SK-N-SH (cell line): ENCODE measurements at regions not wholly inside any gene's neighbourhood (a gene's known extent, or its start where the extent isn't known, plus 50 kb on each side); places are given as distances from the start of the nearest gene placed in this dataset.
"Not testable (repeated sequence)": the region's sequence is repeated elsewhere in the genome, so short reads cannot be mapped to it uniquely, and the experiment has no call there.

Experiments used
- CTCF ChIA-PET: fragments of 300-600, 350-600 bp; formaldehyde crosslinking; extraction: SDS; loops from one replicate; lab custom pipeline; 2021; lab: Yijun Ruan, JAX
- POLR2A ChIA-PET: fragments of 350-600 bp; sonication (Branson Sonifier 250); formaldehyde crosslinking; extraction: SDS; loops from one replicate; lab custom pipeline; 2020; ENCODE audit warnings: antibody characterized with exemption, inconsistent platforms; lab: Yijun Ruan, JAX
- DNase-seq: peaks from one replicate; pipeline ENCODE4 v3.0.0; 2012
- H2AFZ ChIP-seq: fragments of 200-600 bp; sonication (generic); 2 replicates; pipeline ENCODE4 v1.8.1; 2016; ENCODE audit warnings: antibody characterized with exemption, mild to moderate bottlenecking, low read depth
- H3F3A ChIP-seq: fragments of 200-600 bp; sonication (generic); replicated peaks from 2 replicates; pipeline ENCODE3; 2016; ENCODE audit warnings: antibody characterized with exemption, mild to moderate bottlenecking; ENCODE audit not compliant: insufficient read depth
- H3K27ac ChIP-seq, 2 experiments: fragments of 200-500 bp in 1 of 2; fragments of 200-600 bp in 1 of 2; sonication (Bioruptor generic) in 1 of 2; sonication (generic), shearing (Covaris generic) in 1 of 2; 2 replicates each; pipeline versions ENCODE4 v1.5.1 to v1.6.1; 2014 to 2016; ENCODE audit warnings: low read depth in 2 of 2, inconsistent platforms in 1 of 2, low read length in 1 of 2, mild to moderate bottlenecking in 1 of 2, mixed read lengths in 1 of 2
- H3K27me3 ChIP-seq: fragments of 200-600 bp; sonication (generic), shearing (Covaris generic); 2 replicates; pipeline ENCODE4 v1.6.1; 2016; ENCODE audit warnings: mixed run types; ENCODE audit not compliant: insufficient read depth
- H3K36me3 ChIP-seq, 2 experiments: fragments of 200-500 bp in 1 of 2; fragments of 200-600 bp in 1 of 2; sonication (Bioruptor generic) in 1 of 2; sonication (generic) in 1 of 2; replicated peaks in 1 of 2; 2 replicates each; pipeline versions ENCODE3 to v1.5.1; 2014 to 2016; ENCODE audit warnings: low read length in 1 of 2, mild to moderate bottlenecking in 1 of 2; ENCODE audit not compliant: insufficient read depth in 2 of 2, control insufficient read depth in 1 of 2
- H3K4me1 ChIP-seq, 2 experiments: fragments of 200-500 bp in 1 of 2; fragments of 200-600 bp in 1 of 2; sonication (Bioruptor generic) in 1 of 2; sonication (generic), shearing (Covaris generic) in 1 of 2; 2 replicates each; pipeline versions ENCODE4 v1.5.1 to v1.6.1; 2014 to 2016; ENCODE audit warnings: low read depth in 1 of 2, low read length in 1 of 2, mixed run types in 1 of 2; ENCODE audit not compliant: insufficient read depth in 2 of 2, control insufficient read depth in 1 of 2
- H3K4me2 ChIP-seq: fragments of 200-600 bp; sonication (generic), shearing (Covaris generic); 2 replicates; pipeline ENCODE4 v1.6.1; 2017; ENCODE audit warnings: mixed run types
- H3K4me3 ChIP-seq, 2 experiments: fragments of 200-500 bp in 1 of 2; fragments of 200-600 bp in 1 of 2; sonication (Bioruptor generic) in 1 of 2; sonication (generic), shearing (Covaris generic) in 1 of 2; 2 replicates each; pipeline versions ENCODE4 v1.5.1 to v1.8.1; 2014 to 2016; ENCODE audit warnings: low read depth in 2 of 2, inconsistent platforms in 1 of 2, low read length in 1 of 2, mild to moderate bottlenecking in 1 of 2, mixed read lengths in 1 of 2, moderate library complexity in 1 of 2
- H3K79me2 ChIP-seq: fragments of 200-600 bp; sonication (generic); 2 replicates; pipeline ENCODE4 v1.8.1; 2017; ENCODE audit warnings: mild to moderate bottlenecking; ENCODE audit not compliant: insufficient read depth
- H3K9ac ChIP-seq: fragments of 200-600 bp; sonication (generic); 2 replicates; pipeline ENCODE4 v1.6.1; 2017; ENCODE audit warnings: mixed run types
- H3K9me2 ChIP-seq: fragments of 200-600 bp; sonication (generic); 2 replicates; pipeline ENCODE4 v1.6.1; 2017; ENCODE audit warnings: mixed run types
- H3K9me3 ChIP-seq: fragments of 200-600 bp; sonication (generic); 2 replicates; pipeline ENCODE4 v1.6.1; 2017; ENCODE audit warnings: mixed run types, mild to moderate bottlenecking, moderate library complexity
- H4K20me1 ChIP-seq: fragments of 200-600 bp; sonication (generic); 2 replicates; pipeline ENCODE4 v1.6.1; 2017; ENCODE audit warnings: mild to moderate bottlenecking, mixed run types; ENCODE audit not compliant: insufficient read depth
- ELF1 ChIP-seq: IDR thresholded peaks from 2 replicates; pipeline ENCODE4 v1.4.0; 2012
- EP300 ChIP-seq, 2 experiments: IDR thresholded peaks; 2 replicates each; pipeline versions ENCODE4 v1.4.0 to v1.6.1; 2012; ENCODE audit warnings: borderline replicate concordance in 1 of 2, low read depth in 1 of 2, low read length in 1 of 2
- EZH2phosphoT487 ChIP-seq: fragments of 200-600 bp; sonication (generic); IDR thresholded peaks from 2 replicates; pipeline ENCODE4 v1.6.1; 2017; ENCODE audit warnings: low read depth, mixed run types, mild to moderate bottlenecking, antibody characterized with exemption, moderate library complexity, borderline replicate concordance
- FOXJ3 ChIP-seq: sonication (generic); formaldehyde crosslinking; IDR thresholded peaks from 2 replicates; pipeline ENCODE4 v1.5.1; 2020; ENCODE audit warnings: mild to moderate bottlenecking, missing genetic modification reagents
- FOXM1 ChIP-seq: IDR thresholded peaks from 2 replicates; pipeline ENCODE4 v1.4.0; 2012; ENCODE audit warnings: low read depth, mild to moderate bottlenecking
- GATA2 ChIP-seq: sonication (generic); formaldehyde crosslinking; IDR thresholded peaks from 2 replicates; pipeline ENCODE4 v1.5.0; 2020; ENCODE audit warnings: mild to moderate bottlenecking, missing genetic modification reagents
- JUND ChIP-seq: IDR thresholded peaks from 2 replicates; pipeline ENCODE4 v1.4.0; 2012
- MEF2A ChIP-seq: IDR thresholded peaks from 2 replicates; pipeline ENCODE4 v1.4.0; 2012; ENCODE audit warnings: low read depth, borderline replicate concordance
- MXI1 ChIP-seq: IDR thresholded peaks from 2 replicates; pipeline ENCODE4 v1.6.1; 2012; ENCODE audit warnings: mild to moderate bottlenecking, low read depth, low read length, improper control_type of control experiment
- RAD21 ChIP-seq: IDR thresholded peaks from 2 replicates; pipeline ENCODE4 v1.6.1; 2012; ENCODE audit warnings: mild to moderate bottlenecking, low read length
- RXRA ChIP-seq: IDR thresholded peaks from 2 replicates; pipeline ENCODE4 v1.4.0; 2012; ENCODE audit warnings: low read depth, mild to moderate bottlenecking, borderline replicate concordance
- YY1 ChIP-seq: IDR thresholded peaks from 2 replicates; pipeline ENCODE4 v1.4.0; 2012; ENCODE audit warnings: low read depth, mild to moderate bottlenecking
- WGBS: methylation state at CpG from one replicate; pipeline ENCODE4 v1.1.6; 2017; ENCODE audit warnings: low lambda C conversion rate; 5-methylcytosine and 5-hydroxymethylcytosine counted together
- TF ChIP-seq, protein P1 (sequence below): IDR thresholded peaks from 2 replicates; pipeline ENCODE4; 2012
- TF ChIP-seq, protein P2 (sequence below): IDR thresholded peaks from 2 replicates; pipeline ENCODE4 v1.4.0; 2012; ENCODE audit warnings: low read depth, borderline replicate concordance
- TF ChIP-seq, protein P3 (sequence below): fragments of 150-350 bp; IDR thresholded peaks from 2 replicates; pipeline ENCODE4 v1.6.1; 2016; ENCODE audit warnings: mild to moderate bottlenecking, low read depth, low read length
- TF ChIP-seq, protein P4 (sequence below): IDR thresholded peaks from 2 replicates; pipeline ENCODE4 v1.4.0; 2012; ENCODE audit warnings: low read depth, borderline replicate concordance
- TF ChIP-seq, protein P5 (sequence below): IDR thresholded peaks from 2 replicates; pipeline ENCODE4 v1.4.0; 2012; ENCODE audit warnings: low read depth
- TF ChIP-seq, protein P6 (sequence below): fragments of 150-350 bp; IDR thresholded peaks from 2 replicates; pipeline ENCODE4 v1.6.1; 2017; ENCODE audit warnings: antibody characterized with exemption, low read length, low read depth, borderline replicate concordance

DNA sequence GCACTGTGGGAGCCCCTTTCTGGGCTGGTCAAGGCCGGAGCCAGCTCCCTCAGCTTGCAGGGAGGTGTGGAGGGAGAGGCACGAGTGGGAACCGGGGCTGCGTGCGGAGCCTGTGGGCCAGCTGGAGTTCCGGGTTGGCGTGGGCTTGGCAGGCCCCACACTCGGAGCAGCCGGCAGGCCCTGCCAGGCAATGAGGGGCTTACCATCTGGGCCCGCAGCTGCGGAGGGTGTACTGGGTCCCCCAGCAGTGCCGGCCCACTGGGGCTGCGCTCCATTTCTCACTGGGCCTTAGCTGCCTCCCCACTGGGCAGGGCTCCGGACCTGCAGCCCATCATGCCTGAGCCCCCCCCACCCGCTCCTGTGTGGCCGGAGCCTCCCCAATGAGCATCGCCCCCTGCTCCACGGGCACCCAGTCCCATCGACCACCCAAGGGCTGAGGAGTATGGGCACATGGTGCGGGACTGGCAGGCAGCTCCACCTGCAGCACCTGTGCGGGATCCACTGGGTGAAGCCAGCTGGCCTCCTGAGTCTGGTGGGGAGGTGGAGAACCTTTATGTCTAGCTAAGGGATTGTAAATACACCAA lies 693.8 kb upstream of the GNPDA2 start:
- H3K9me2 ChIP-seq, H3K4me3 ChIP-seq, H2AFZ ChIP-seq, H3K9me3 ChIP-seq, POLR2A ChIA-PET, H3K27ac ChIP-seq, CTCF ChIA-PET, H4K20me1 ChIP-seq, H3K4me1 ChIP-seq, DNase-seq, H3K9ac ChIP-seq, H3K27me3 ChIP-seq, H3K4me2 ChIP-seq, H3F3A ChIP-seq, H3K36me3 ChIP-seq, H3K79me2 ChIP-seq: not testable (repeated sequence)
- WGBS, result no CpG with 5 or more reads among the region's 21 CpGs

DNA sequence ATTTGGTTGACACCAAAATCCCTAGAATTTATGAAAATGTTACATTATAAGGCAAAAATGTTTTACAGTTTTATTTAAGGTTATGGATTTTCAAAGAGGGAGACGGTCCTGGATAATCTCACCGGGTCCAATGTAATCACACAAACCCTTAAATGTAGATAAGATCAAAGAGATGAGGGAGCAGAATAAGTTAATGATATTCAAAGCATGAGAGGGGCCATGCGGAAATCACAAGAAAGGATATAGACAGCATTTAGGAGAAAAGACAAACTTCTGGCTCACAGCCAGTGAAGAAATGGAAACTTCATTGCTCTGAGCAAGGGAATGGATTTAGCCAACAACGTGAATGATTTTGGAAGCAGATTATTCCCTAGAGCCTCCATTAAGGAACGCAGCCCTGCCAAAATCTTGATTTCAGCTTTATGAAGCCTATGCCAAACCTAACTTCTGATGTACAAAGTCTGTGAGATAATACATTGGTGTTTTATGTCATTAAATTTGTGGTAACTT lies 684.4 kb upstream of the GNPDA2 start:
- H3K4me1 ChIP-seq, result no peaks in the 10 kb centered on the region
- no peaks in the 10 kb centered on the region for H4K20me1 ChIP-seq
- H3K4me3 ChIP-seq, result no peak overlapping the region
- H3K4me2 ChIP-seq, result no peak overlapping the region
- no peak overlapping the region for H3K9ac ChIP-seq
- ChIA-PET POLR2A (no interaction called here), CTCF (no interaction called here)
- H3K36me3 ChIP-seq, result no peaks in the 10 kb centered on the region
- H3K79me2 ChIP-seq, result no peaks in the 10 kb centered on the region
- H3F3A ChIP-seq, result no peaks in the 10 kb centered on the region
- DNase-seq, result no peak
- H3K9me3 ChIP-seq, result no peaks in the 10 kb centered on the region
- no peak overlapping the region for H2AFZ ChIP-seq
- no peaks in the 10 kb centered on the region for H3K9me2 ChIP-seq
- no peaks in the 10 kb centered on the region for H3K27me3 ChIP-seq
- WGBS, result 12% methylated on average over 5 of the region's 5 CpGs
- H3K27ac ChIP-seq, result no peak overlapping the region
- TF ChIP-seq RXRA (no peak), ELF1 (no peak), GATA2 (CRISPR knock-in tag) (no peak), EZH2phosphoT487 (no peak), EP300 (IDR thresholded peaks at IDR 0.05; ENCODE audit: borderline replicate concordance in 1 of 2, low read depth in 1 of 2, low read length in 1 of 2) (no peak), RAD21 (no peak), JUND (no peak), MEF2A (no peak), MXI1 (no peak), YY1 (no peak), FOXM1 (no peak), FOXJ3 (CRISPR knock-in tag) (no peak)
- TF ChIP-seq, protein P1, sequence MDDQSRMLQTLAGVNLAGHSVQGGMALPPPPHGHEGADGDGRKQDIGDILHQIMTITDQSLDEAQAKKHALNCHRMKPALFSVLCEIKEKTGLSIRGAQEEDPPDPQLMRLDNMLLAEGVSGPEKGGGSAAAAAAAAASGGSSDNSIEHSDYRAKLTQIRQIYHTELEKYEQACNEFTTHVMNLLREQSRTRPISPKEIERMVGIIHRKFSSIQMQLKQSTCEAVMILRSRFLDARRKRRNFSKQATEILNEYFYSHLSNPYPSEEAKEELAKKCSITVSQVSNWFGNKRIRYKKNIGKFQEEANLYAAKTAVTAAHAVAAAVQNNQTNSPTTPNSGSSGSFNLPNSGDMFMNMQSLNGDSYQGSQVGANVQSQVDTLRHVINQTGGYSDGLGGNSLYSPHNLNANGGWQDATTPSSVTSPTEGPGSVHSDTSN, result no peak
- TF ChIP-seq, protein P2, sequence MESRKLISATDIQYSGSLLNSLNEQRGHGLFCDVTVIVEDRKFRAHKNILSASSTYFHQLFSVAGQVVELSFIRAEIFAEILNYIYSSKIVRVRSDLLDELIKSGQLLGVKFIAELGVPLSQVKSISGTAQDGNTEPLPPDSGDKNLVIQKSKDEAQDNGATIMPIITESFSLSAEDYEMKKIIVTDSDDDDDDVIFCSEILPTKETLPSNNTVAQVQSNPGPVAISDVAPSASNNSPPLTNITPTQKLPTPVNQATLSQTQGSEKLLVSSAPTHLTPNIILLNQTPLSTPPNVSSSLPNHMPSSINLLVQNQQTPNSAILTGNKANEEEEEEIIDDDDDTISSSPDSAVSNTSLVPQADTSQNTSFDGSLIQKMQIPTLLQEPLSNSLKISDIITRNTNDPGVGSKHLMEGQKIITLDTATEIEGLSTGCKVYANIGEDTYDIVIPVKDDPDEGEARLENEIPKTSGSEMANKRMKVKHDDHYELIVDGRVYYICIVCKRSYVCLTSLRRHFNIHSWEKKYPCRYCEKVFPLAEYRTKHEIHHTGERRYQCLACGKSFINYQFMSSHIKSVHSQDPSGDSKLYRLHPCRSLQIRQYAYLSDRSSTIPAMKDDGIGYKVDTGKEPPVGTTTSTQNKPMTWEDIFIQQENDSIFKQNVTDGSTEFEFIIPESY, result no peak
- TF ChIP-seq, protein P3, sequence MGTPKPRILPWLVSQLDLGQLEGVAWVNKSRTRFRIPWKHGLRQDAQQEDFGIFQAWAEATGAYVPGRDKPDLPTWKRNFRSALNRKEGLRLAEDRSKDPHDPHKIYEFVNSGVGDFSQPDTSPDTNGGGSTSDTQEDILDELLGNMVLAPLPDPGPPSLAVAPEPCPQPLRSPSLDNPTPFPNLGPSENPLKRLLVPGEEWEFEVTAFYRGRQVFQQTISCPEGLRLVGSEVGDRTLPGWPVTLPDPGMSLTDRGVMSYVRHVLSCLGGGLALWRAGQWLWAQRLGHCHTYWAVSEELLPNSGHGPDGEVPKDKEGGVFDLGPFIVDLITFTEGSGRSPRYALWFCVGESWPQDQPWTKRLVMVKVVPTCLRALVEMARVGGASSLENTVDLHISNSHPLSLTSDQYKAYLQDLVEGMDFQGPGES, result no peak
- TF ChIP-seq, protein P4, sequence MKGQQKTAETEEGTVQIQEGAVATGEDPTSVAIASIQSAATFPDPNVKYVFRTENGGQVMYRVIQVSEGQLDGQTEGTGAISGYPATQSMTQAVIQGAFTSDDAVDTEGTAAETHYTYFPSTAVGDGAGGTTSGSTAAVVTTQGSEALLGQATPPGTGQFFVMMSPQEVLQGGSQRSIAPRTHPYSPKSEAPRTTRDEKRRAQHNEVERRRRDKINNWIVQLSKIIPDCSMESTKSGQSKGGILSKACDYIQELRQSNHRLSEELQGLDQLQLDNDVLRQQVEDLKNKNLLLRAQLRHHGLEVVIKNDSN, result no peak
- TF ChIP-seq, protein P5, sequence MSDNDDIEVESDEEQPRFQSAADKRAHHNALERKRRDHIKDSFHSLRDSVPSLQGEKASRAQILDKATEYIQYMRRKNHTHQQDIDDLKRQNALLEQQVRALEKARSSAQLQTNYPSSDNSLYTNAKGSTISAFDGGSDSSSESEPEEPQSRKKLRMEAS, result no peak
- TF ChIP-seq, protein P6, sequence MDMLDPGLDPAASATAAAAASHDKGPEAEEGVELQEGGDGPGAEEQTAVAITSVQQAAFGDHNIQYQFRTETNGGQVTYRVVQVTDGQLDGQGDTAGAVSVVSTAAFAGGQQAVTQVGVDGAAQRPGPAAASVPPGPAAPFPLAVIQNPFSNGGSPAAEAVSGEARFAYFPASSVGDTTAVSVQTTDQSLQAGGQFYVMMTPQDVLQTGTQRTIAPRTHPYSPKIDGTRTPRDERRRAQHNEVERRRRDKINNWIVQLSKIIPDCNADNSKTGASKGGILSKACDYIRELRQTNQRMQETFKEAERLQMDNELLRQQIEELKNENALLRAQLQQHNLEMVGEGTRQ, result no peak
